ENCODE measurements at regions not wholly inside any gene's neighbourhood (a gene's known extent, or its start where the extent isn't known, plus 50 kb on each side); places are given as distances from the start of the nearest gene placed in this dataset.
A peak's percentile ranks its signal among the peaks of the same experiment; 100 is the strongest.
"Not testable (repeated sequence)": the region's sequence is repeated elsewhere in the genome, so short reads cannot be mapped to it uniquely, and the experiment has no call there.

- Histone ChIP-seq H3K27me3 (no peaks in the 10 kb centered on the region), H3K4me3 (no peak overlapping the region), H3K36me3 (no peaks in the 10 kb centered on the region), H3K9me3 (no peaks in the 10 kb centered on the region)
- DNase-seq, result no peak
These were observed 869.2 kb downstream of the TMEM121 start for GRCh38 chr14:106395456-106396050.

DNA sequence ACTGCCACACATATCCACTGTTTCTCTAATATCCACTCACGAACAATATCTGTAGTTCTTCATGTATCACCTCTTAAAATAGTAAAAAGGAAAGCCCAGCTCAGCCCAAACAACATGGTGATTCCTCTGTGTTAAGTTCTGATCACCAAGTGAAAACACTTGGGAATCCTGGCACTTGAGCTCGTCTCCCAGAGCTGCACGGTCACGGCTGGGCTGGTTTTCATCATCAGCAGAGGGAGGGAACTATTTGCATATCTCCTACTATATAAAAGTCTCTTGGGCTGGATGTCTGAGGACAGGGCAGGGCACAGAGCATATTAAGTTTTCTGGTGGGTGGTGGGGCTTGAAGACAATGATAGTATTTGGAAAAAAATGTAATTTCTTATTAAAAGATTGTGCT is 870.6 kb downstream of the TMEM121 start:
- H3K27me3 ChIP-seq, result no peaks in the 10 kb centered on the region
- no peaks in the 10 kb centered on the region for H3K9me3 ChIP-seq
- no peak for DNase-seq
- H3K36me3 ChIP-seq, result no peaks in the 10 kb centered on the region
- no peak overlapping the region for H3K4me3 ChIP-seq

- H3K36me3 ChIP-seq, H3K4me3 ChIP-seq, H3K27me3 ChIP-seq, H3K9me3 ChIP-seq, DNase-seq: not testable (repeated sequence)
These were observed 872.5 kb downstream of the TMEM121 start for GRCh38 chr14:106398931-106399331.

- H3K4me3 ChIP-seq, H3K9me3 ChIP-seq, H3K36me3 ChIP-seq, DNase-seq, H3K27me3 ChIP-seq: not testable (repeated sequence)
These were observed 874.9 kb downstream of the TMEM121 start for GRCh38 chr14:106401316-106401715.

- not testable (repeated sequence) for H3K4me3 ChIP-seq, H3K27me3 ChIP-seq, DNase-seq, H3K9me3 ChIP-seq, H3K36me3 ChIP-seq
These were observed 883.8 kb downstream of the TMEM121 start for GRCh38 chr14:106410229-106410628.

GRCh38 chr14:106414464-106414863 is 888.1 kb downstream of the TMEM121 start:
- Histone ChIP-seq H3K4me3 (no peak overlapping the region), H3K27me3 (no peaks in the 10 kb centered on the region), H3K36me3 (no peaks in the 10 kb centered on the region), H3K9me3 (peaks cover 3% of the 10 kb centered on the region; the same call in 1 of the 2 replicates)
- DNase-seq, result no peak

GRCh38 chr14:106417224-106418049 is 891.1 kb downstream of the TMEM121 start:
- Histone ChIP-seq H3K9me3 (peaks cover 3% of the 10 kb centered on the region; the same call in 1 of the 2 replicates), H3K36me3 (no peaks in the 10 kb centered on the region), H3K4me3 (no peak overlapping the region), H3K27me3 (no peaks in the 10 kb centered on the region)
- peak; percentile 43 for DNase-seq

DNA sequence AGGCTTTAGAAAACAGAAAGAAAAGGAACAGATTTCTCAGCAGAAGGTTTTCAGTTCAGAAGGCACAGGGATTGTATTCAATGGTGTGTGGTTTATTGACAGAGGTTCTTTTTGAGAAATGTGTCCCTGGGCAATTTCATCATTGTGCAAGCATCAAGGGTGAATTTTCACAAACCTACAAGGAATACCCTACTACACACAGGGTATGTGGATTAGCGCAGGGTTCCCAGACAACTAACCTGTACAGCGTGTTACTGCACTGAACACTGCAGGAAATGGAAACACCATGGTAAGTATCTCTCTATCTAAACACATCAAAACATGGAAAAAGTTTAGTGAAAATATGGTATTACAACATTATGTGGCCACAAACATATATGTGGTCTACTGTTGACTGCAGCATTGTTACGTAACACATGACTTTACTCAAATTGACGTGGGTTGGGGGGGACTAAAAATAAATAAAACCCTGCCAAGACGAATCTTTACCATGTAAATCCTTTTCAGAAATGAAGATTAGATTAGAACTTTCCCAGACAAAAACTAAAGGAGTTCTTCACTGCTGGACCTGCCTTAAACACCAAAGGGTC is 893.1 kb downstream of the TMEM121 start:
- Histone ChIP-seq H3K9me3 (peaks cover 3% of the 10 kb centered on the region; the same call in 1 of the 2 replicates), H3K4me3 (no peak overlapping the region), H3K36me3 (no peaks in the 10 kb centered on the region), H3K27me3 (no peaks in the 10 kb centered on the region)
- DNase-seq, result no peak

GRCh38 chr14:106421431-106422033 is 895.1 kb downstream of the TMEM121 start:
- not testable (repeated sequence) for H3K4me3 ChIP-seq, DNase-seq, H3K27me3 ChIP-seq, H3K9me3 ChIP-seq, H3K36me3 ChIP-seq

GRCh38 chr14:106422066-106422465 is 895.7 kb downstream of the TMEM121 start:
- Histone ChIP-seq H3K36me3 (no peaks in the 10 kb centered on the region), H3K9me3 (peaks cover 3% of the 10 kb centered on the region; the same call in 1 of the 2 replicates), H3K4me3 (no peak overlapping the region), H3K27me3 (no peaks in the 10 kb centered on the region)
- DNase-seq, result no peak

DNA sequence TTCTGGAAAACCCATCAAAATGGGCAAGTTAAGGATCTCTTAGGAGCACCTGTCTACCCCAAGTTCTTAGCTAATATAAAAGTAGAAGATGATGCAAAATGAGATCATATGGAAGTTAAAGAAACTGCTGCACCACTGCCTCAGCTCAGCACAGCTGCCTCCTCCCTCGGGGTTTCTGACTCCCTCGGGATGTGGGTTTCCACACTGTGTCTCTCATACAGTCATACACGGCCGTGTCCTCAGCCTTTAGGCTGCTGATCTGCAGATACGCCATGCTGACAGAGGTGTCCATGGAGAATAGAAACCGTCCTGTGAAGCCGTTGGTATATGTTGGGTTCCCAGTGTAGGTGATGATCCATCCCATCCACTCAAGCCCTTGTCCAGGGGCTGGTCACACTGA is 898.8 kb downstream of the TMEM121 start:
- not testable (repeated sequence) for H3K27me3 ChIP-seq, H3K9me3 ChIP-seq, H3K36me3 ChIP-seq, H3K4me3 ChIP-seq, DNase-seq

DNA sequence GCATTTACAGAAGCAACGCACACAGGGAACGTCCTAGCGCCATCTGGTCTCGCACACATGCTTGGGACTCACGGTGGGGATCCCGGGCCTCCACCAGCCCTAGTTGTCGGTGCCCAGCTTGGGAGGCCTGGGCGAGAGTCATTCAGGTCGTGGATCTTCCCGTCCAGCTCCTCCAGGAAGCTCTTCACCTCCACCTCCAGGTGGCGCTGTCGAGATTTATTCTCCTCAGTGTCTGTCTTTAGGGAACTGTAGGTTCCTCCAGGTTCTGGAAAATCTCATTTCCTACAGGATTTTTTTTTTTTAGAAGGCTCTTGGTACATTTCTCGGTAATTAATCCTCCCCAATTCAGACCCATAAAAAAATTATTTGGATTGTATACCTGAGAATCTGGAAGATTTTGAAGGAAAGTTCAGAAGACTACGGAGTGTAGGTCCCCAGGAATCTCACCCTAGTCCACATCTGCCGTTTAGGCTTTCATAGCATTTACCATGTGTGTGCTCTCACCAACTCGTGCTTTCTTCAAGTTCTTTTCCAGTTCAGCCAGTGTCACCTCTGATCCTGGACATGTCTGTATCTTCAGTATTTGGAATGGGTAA is 910.0 kb downstream of the TMEM121 start:
- H3K27me3 ChIP-seq, result no peaks in the 10 kb centered on the region
- no peaks in the 10 kb centered on the region for H3K9me3 ChIP-seq
- peak; percentile 30 for DNase-seq
- no peak overlapping the region for H3K4me3 ChIP-seq
- no peaks in the 10 kb centered on the region for H3K36me3 ChIP-seq

DNA sequence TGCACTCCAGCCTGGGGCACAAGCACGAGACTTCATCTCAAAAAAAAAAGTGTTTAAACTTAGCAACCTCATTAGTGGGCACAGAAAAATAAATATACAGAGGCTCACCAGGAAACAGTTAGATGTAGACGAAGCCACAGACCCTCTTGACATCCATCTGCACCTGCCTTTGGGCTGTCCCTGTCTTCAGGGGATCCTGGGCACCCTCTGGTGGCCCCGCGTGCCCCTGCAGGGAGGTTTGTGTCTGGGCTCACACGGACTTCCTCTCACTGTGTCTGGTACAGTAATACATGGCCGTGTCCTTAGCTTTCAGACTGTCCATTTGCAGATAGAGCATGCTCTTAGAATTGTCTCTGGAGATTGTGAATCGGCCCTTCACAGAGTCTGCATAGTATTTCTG is 916.5 kb downstream of the TMEM121 start:
- Histone ChIP-seq H3K9me3 (no peaks in the 10 kb centered on the region), H3K36me3 (no peaks in the 10 kb centered on the region), H3K4me3 (no peak overlapping the region), H3K27me3 (no peaks in the 10 kb centered on the region)
- DNase-seq, result no peak

- DNase-seq, result no peak
These were observed 928.6 kb downstream of the TMEM121 start for GRCh38 chr14:106455026-106455425.

GRCh38 chr14:106459971-106460730 is 933.8 kb downstream of the TMEM121 start:
- Histone ChIP-seq H3K36me3 (no peaks in the 10 kb centered on the region), H3K27me3 (no peaks in the 10 kb centered on the region), H3K9me3 (no peaks in the 10 kb centered on the region), H3K4me3 (no peak overlapping the region)
- DNase-seq, result no peak

More at GRCh38 chr14:106455026-106455425, 928.6 kb downstream of the TMEM121 start:
- Histone ChIP-seq H3K4me3 (no peak overlapping the region), H3K36me3 (no peaks in the 10 kb centered on the region), H3K27me3 (no peaks in the 10 kb centered on the region), H3K9me3 (no peaks in the 10 kb centered on the region)

GRCh38 chr14:106460916-106461315 is 934.5 kb downstream of the TMEM121 start:
- no peak overlapping the region for H3K4me3 ChIP-seq
- DNase-seq, result no peak
- H3K27me3 ChIP-seq, result no peaks in the 10 kb centered on the region
- H3K9me3 ChIP-seq, result no peaks in the 10 kb centered on the region
- H3K36me3 ChIP-seq, result no peaks in the 10 kb centered on the region
